DOHH2 (cell line): ENCODE measurements at regions not wholly inside any gene's neighbourhood (a gene's known extent, or its start where the extent isn't known, plus 50 kb on each side); places are given as distances from the start of the nearest gene placed in this dataset.

Experiments
- CTCF ChIP-seq: fragments of 200-600 bp; sonication (generic); IDR thresholded peaks from one replicate; pipeline ENCODE4 v1.5.1; 2014; ENCODE audit warnings: antibody characterized with exemption, mild to moderate bottlenecking, low read depth, low read length; ENCODE audit not compliant: poor library complexity, severe bottlenecking
- EZH2phosphoT487 ChIP-seq: fragments of 200-600 bp; sonication (generic); IDR thresholded peaks from 2 replicates; pipeline ENCODE4 v1.6.1; 2017; ENCODE audit warnings: borderline replicate concordance, mild to moderate bottlenecking, antibody characterized with exemption, low read length, moderate library complexity, mixed read lengths

GRCh38 chr2:228378696-228379425 is 197.4 kb upstream of the SPHKAP start:
- TF ChIP-seq CTCF (no peak), EZH2phosphoT487 (no peak)
